ENCODE measurements at regions not wholly inside any gene's neighbourhood (a gene's known extent, or its start where the extent isn't known, plus 50 kb on each side); places are given as distances from the start of the nearest gene placed in this dataset.

GRCh38 chr10:4129866-4130477 lies 345.0 kb upstream of the KLF6 start:
- no peak for DNase-seq

- DNase-seq, result no peak
These were observed 342.7 kb upstream of the KLF6 start for GRCh38 chr10:4127518-4128315.

GRCh38 chr10:4125776-4126175 lies 340.8 kb upstream of the KLF6 start:
- DNase-seq, result no peak

GRCh38 chr10:4121502-4122380 lies 336.7 kb upstream of the KLF6 start:
- DNase-seq, result no peak

GRCh38 chr10:4120096-4120853 lies 335.3 kb upstream of the KLF6 start:
- DNase-seq, result no peak

GRCh38 chr10:4119107-4119506 lies 334.1 kb upstream of the KLF6 start:
- no peak for DNase-seq

GRCh38 chr10:4117604-4118003 lies 332.6 kb upstream of the KLF6 start:
- DNase-seq, result no peak

GRCh38 chr10:4111643-4112042 lies 326.6 kb upstream of the KLF6 start:
- no peak for DNase-seq

GRCh38 chr10:4109469-4109868 lies 324.5 kb upstream of the KLF6 start:
- no peak for DNase-seq

- DNase-seq, result no peak
These were observed 323.7 kb upstream of the KLF6 start for GRCh38 chr10:4108693-4109092.

GRCh38 chr10:4107285-4107851 lies 322.4 kb upstream of the KLF6 start:
- no peak for DNase-seq

GRCh38 chr10:4103603-4104002 lies 318.6 kb upstream of the KLF6 start:
- DNase-seq, result no peak

- no peak for DNase-seq
These were observed 317.9 kb upstream of the KLF6 start for GRCh38 chr10:4102802-4103344.

- DNase-seq, result no peak
These were observed 317.1 kb upstream of the KLF6 start for GRCh38 chr10:4101918-4102654.

GRCh38 chr10:4100380-4100779 lies 315.4 kb upstream of the KLF6 start:
- no peak for DNase-seq

- no peak for DNase-seq
These were observed 314.2 kb upstream of the KLF6 start for GRCh38 chr10:4099202-4099601.

- no peak for DNase-seq
These were observed 310.3 kb upstream of the KLF6 start for GRCh38 chr10:4095166-4095917.

- DNase-seq, result no peak
These were observed 309.7 kb upstream of the KLF6 start for GRCh38 chr10:4094751-4095150.

GRCh38 chr10:4093438-4093837 lies 308.4 kb upstream of the KLF6 start:
- DNase-seq, result no peak

GRCh38 chr10:4088354-4089066 lies 303.5 kb upstream of the KLF6 start:
- no peak for DNase-seq

Data from activated naive CD4-positive, alpha-beta T cell (primary cell).